Endodermal cell (in vitro differentiated cells): ENCODE measurements at regions not wholly inside any gene's neighbourhood (a gene's known extent, or its start where the extent isn't known, plus 50 kb on each side); places are given as distances from the start of the nearest gene placed in this dataset.

ENCODE experiments used
- DNase-seq: peaks from one replicate; pipeline ENCODE4 v3.0.0-alpha.2; 2017
- H3K27ac ChIP-seq: 2 replicates; pipeline ENCODE4 v1.5.1; 2013; ENCODE audit warnings: mild to moderate bottlenecking, low read depth, low read length, moderate library complexity
- H3K27me3 ChIP-seq: 2 replicates; pipeline ENCODE4 v1.6.1; 2013; ENCODE audit warnings: mild to moderate bottlenecking, low read length, moderate library complexity; ENCODE audit not compliant: insufficient read depth, control insufficient read depth, poor library complexity, severe bottlenecking
- H3K36me3 ChIP-seq: 2 replicates; pipeline ENCODE4 v1.7.0; 2013; ENCODE audit warnings: mild to moderate bottlenecking, low read length, moderate library complexity; ENCODE audit not compliant: control insufficient read depth, insufficient read depth
- H3K4me1 ChIP-seq: one replicate; pipeline ENCODE4 v1.7.0; 2013; ENCODE audit warnings: low read length; ENCODE audit not compliant: control insufficient read depth, insufficient read depth
- H3K4me3 ChIP-seq: 2 replicates; pipeline ENCODE4 v1.5.1; 2013; ENCODE audit warnings: mild to moderate bottlenecking, low read length, moderate library complexity
- H3K9ac ChIP-seq: 2 replicates; pipeline ENCODE4 v1.6.1; 2013; ENCODE audit warnings: mild to moderate bottlenecking, low read length, moderate library complexity; ENCODE audit not compliant: poor library complexity, severe bottlenecking; ENCODE audit errors: extremely low read depth
- H3K9me3 ChIP-seq: 2 replicates; pipeline ENCODE4 v1.6.1; 2013; ENCODE audit warnings: mild to moderate bottlenecking, low read length, moderate library complexity; ENCODE audit not compliant: control insufficient read depth
- H3K27ac Mint-ChIP-seq: 2 replicates; pipeline ENCODE4 v1.8.0; 2020; ENCODE audit warnings: mixed read lengths
- H3K27me3 Mint-ChIP-seq: 2 replicates; pipeline ENCODE4 v1.8.0; 2021; ENCODE audit warnings: mild to moderate bottlenecking, mixed read lengths; ENCODE audit not compliant: insufficient read depth
- H3K36me3 Mint-ChIP-seq: 2 replicates; pipeline ENCODE4 v1.8.0; 2020; ENCODE audit warnings: low read depth, mixed read lengths
- H3K4me1 Mint-ChIP-seq: 2 replicates; pipeline ENCODE4 v1.8.0; 2020; ENCODE audit warnings: mixed read lengths
- H3K4me3 Mint-ChIP-seq: 2 replicates; pipeline ENCODE4 v1.8.0; 2020; ENCODE audit warnings: mild to moderate bottlenecking, moderate library complexity, mixed read lengths
- H3K9me3 Mint-ChIP-seq: 2 replicates; pipeline ENCODE4 v1.8.0; 2020; ENCODE audit warnings: mild to moderate bottlenecking, mixed read lengths
- CTCF ChIP-seq: fragments of 200-600 bp; sonication (generic); conservative IDR thresholded peaks from 2 replicates; pipeline ENCODE4 v1.5.0; 2021; ENCODE audit warnings: antibody characterized with exemption, mild to moderate bottlenecking
- WGBS, 2 experiments: methylation state at CpG; one replicate each; pipeline versions ENCODE4 v1.1.5 to v1.1.7; 2013; ENCODE audit warnings: missing lambda C conversion rate in 2 of 2, mixed read lengths in 1 of 2; ENCODE audit not compliant: insufficient coverage in 1 of 2, insufficient read length in 1 of 2; 5-methylcytosine and 5-hydroxymethylcytosine counted together

GRCh38 chr4:17398805-17399204 is 113.1 kb downstream of the QDPR start:
- 83 to 88% methylated on average over 1 to 3 of the region's 3 CpGs for WGBS, 2 experiments
- no peak for DNase-seq
- no peak overlapping the region for H3K27ac Mint-ChIP-seq
- Histone ChIP-seq H3K36me3 (no peaks in the 10 kb centered on the region), H3K9me3 (no peaks in the 10 kb centered on the region), H3K27ac (no peak overlapping the region), H3K4me1 (peaks cover 4% of the 10 kb centered on the region), H3K27me3 (no peaks in the 10 kb centered on the region), H3K9ac (no peak overlapping the region), H3K4me3 (no peak overlapping the region)
- no peak overlapping the region for H3K4me3 Mint-ChIP-seq
- peaks cover 8% of the 10 kb centered on the region for H3K27me3 Mint-ChIP-seq
- no peaks in the 10 kb centered on the region for H3K9me3 Mint-ChIP-seq
- no peak for TF ChIP-seq CTCF
- no peaks in the 10 kb centered on the region for H3K36me3 Mint-ChIP-seq
- peaks cover 4% of the 10 kb centered on the region for H3K4me1 Mint-ChIP-seq

DNA sequence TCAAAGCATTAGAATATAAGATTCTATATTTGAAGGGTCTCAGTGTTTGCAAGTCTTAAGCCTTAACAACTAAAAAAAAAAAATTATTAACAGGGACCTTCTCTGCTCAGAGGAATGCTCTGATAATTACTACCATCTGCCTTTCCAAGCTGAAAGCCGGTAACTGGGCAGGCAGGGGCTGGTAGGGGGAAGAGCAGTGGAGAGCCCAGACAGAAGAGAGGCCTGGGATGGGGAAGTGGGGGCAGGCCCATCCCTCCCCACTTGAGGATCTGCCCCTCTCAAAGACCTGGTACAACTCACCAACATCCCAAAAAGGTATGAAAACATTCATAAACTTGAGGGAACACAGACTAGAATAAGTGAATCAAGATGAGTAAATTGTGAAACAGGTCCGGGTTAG is 113.9 kb downstream of the QDPR start:
- H3K36me3 Mint-ChIP-seq: no peaks in the 10 kb centered on the region
- H3K4me1 Mint-ChIP-seq: peaks cover 4% of the 10 kb centered on the region
- H3K36me3 ChIP-seq: no peaks in the 10 kb centered on the region
- no peaks in the 10 kb centered on the region for H3K9me3 Mint-ChIP-seq
- 95 to 100% methylated on average over 1 to 2 of the region's 2 CpGs for WGBS, 2 experiments
- no peak for TF ChIP-seq CTCF
- H3K27ac ChIP-seq: no peak overlapping the region
- DNase-seq: no peak
- H3K9me3 ChIP-seq: no peaks in the 10 kb centered on the region
- no peak overlapping the region for H3K27ac Mint-ChIP-seq
- H3K4me1 ChIP-seq: peaks cover 4% of the 10 kb centered on the region
- no peaks in the 10 kb centered on the region for H3K27me3 ChIP-seq
- peaks cover 8% of the 10 kb centered on the region for H3K27me3 Mint-ChIP-seq
- H3K9ac ChIP-seq: no peak overlapping the region
- H3K4me3 ChIP-seq: no peak overlapping the region
- no peak overlapping the region for H3K4me3 Mint-ChIP-seq

DNA sequence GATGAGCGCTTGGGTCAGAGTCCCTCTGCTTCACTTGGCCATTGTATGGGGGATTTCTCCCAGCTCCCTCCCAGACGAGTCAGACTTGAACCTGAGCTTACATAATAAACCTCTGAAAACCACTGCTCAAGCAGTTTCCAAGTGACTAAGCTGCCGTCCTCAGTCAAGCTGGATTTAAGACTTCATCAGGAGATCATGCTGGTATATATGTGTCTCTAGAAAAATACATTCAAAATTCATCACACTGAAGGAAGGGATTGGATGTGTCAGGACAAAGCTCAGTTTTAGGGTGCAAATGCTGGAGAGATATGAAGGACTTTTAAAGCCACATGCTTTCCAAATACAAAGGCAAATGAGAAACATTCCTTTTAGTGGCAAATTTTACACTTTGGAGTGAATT is 114.3 kb downstream of the QDPR start:
- H3K4me3 ChIP-seq: no peak overlapping the region
- H3K27ac ChIP-seq: no peak overlapping the region
- no peak for TF ChIP-seq CTCF
- H3K4me1 Mint-ChIP-seq: peaks cover 4% of the 10 kb centered on the region
- peaks cover 4% of the 10 kb centered on the region for H3K27me3 Mint-ChIP-seq
- no peaks in the 10 kb centered on the region for H3K9me3 Mint-ChIP-seq
- no peak for DNase-seq
- H3K4me3 Mint-ChIP-seq: no peak overlapping the region
- no peaks in the 10 kb centered on the region for H3K9me3 ChIP-seq
- 76 to 90% methylated on average over 3 of the region's 3 CpGs for WGBS, 2 experiments
- H3K36me3 ChIP-seq: no peaks in the 10 kb centered on the region
- H3K27me3 ChIP-seq: no peaks in the 10 kb centered on the region
- peaks cover 4% of the 10 kb centered on the region for H3K4me1 ChIP-seq
- no peak overlapping the region for H3K27ac Mint-ChIP-seq
- no peak overlapping the region for H3K9ac ChIP-seq
- H3K36me3 Mint-ChIP-seq: no peaks in the 10 kb centered on the region
